ENCODE measurements at regions not wholly inside any gene's neighbourhood (a gene's known extent, or its start where the extent isn't known, plus 50 kb on each side); places are given as distances from the start of the nearest gene placed in this dataset.

DNA sequence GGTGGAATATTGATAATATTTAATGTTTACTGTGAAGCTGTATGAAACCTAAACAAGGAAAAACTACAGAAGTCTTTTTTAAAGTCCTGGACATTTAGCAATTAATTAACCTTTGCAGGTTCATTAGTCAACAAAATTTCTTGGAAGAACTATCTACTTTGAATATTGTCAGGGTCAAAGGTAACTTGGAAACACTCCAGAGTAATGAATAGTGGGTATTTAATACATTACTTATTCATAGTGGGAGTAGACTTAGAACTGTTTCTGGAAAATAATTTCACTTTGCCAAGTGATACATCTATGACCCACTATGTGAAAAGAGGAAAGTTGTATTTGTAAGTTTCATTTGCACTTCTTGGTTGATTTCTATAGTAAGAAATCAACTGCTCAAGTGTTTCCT, 319.1 kb downstream of the TFAP2B start:
- TF ChIP-seq, protein P1, sequence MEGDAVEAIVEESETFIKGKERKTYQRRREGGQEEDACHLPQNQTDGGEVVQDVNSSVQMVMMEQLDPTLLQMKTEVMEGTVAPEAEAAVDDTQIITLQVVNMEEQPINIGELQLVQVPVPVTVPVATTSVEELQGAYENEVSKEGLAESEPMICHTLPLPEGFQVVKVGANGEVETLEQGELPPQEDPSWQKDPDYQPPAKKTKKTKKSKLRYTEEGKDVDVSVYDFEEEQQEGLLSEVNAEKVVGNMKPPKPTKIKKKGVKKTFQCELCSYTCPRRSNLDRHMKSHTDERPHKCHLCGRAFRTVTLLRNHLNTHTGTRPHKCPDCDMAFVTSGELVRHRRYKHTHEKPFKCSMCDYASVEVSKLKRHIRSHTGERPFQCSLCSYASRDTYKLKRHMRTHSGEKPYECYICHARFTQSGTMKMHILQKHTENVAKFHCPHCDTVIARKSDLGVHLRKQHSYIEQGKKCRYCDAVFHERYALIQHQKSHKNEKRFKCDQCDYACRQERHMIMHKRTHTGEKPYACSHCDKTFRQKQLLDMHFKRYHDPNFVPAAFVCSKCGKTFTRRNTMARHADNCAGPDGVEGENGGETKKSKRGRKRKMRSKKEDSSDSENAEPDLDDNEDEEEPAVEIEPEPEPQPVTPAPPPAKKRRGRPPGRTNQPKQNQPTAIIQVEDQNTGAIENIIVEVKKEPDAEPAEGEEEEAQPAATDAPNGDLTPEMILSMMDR (IDR thresholded peaks at IDR 0.05) = no peak
- no peak for TF ChIP-seq EZH2 (IDR thresholded peaks at IDR 0.05; ENCODE audit: borderline replicate concordance, insufficient read depth, low read depth, low read length, poor library complexity, severe bottlenecking)

All from B cell (primary cell).